K562 (cell line): ENCODE measurements at regions not wholly inside any gene's neighbourhood (a gene's known extent, or its start where the extent isn't known, plus 50 kb on each side); places are given as distances from the start of the nearest gene placed in this dataset.

Experiments
- ATAC-seq: fragments of 200-7000 bp; cut with Tn5 transposase; 3 replicates; pipeline ENCODE4 v1.9.1; 2020; ENCODE audit warnings: moderate library complexity
- BruUV-seq: library from RNA; stranded (reverse); fragments of 400-500 nt; replicated peaks from 2 replicates; lab custom pipeline; 2021; lab: Mats Ljungman, UMichigan
- CTCF ChIA-PET: fragments of 300-600 bp; formaldehyde crosslinking; extraction: SDS; loops from one replicate; lab custom pipeline; 2021; ENCODE audit warnings: low intra/inter-chr PET ratio; lab: Yijun Ruan, JAX
- POLR2A ChIA-PET: fragments of 300-600, 350-650 bp; sonication (Branson Sonifier 250); formaldehyde crosslinking; extraction: SDS; loops from one replicate; lab custom pipeline; 2021; ENCODE audit warnings: antibody characterized with exemption, inconsistent platforms; lab: Yijun Ruan, JAX
- DNase-seq, 4 experiments: peaks; one replicate each; pipeline versions ENCODE4 v3.0.0 to v3.0.0-alpha.2; 2011 to 2018; ENCODE audit warnings: low spot score in 3 of 4, mixed read lengths in 3 of 4; ENCODE audit errors: extremely low read depth in 1 of 4
- FAIRE-seq: peaks from 2 replicates; lab custom pipeline; 2011; peaks lifted over from hg19 to GRCh38; lab: Jason Lieb, UNC
- H2AFZ ChIP-seq: 2 replicates; pipeline ENCODE4 v1.6.0; 2011; ENCODE audit warnings: low read depth, low read length, control low read depth, inconsistent platforms
- H3K27ac ChIP-seq: fragments of 200-600 bp; 3 replicates; pipeline ENCODE4 v1.8.0; 2011; ENCODE audit warnings: low read depth, mild to moderate bottlenecking, control low read depth, inconsistent platforms, low read length, moderate library complexity, mixed read lengths; ENCODE audit errors: extremely low read depth
- H3K27me3 ChIP-seq, 2 experiments: fragments of 300-600 bp in 1 of 2; 2 replicates in 1 of 2; 3 replicates in 1 of 2; pipeline versions ENCODE4 v1.6.0 to v1.8.0; 2011; ENCODE audit warnings: inconsistent platforms in 2 of 2, low read length in 2 of 2, mild to moderate bottlenecking in 1 of 2, mixed read lengths in 1 of 2, moderate library complexity in 1 of 2; ENCODE audit not compliant: control insufficient read depth in 2 of 2, insufficient read depth in 2 of 2
- H3K36me3 ChIP-seq: fragments of 300-600 bp; 3 replicates; pipeline ENCODE4 v1.8.0; 2011; ENCODE audit warnings: mild to moderate bottlenecking, low read length, inconsistent platforms; ENCODE audit not compliant: control insufficient read depth, insufficient read depth
- H3K4me1 ChIP-seq, 2 experiments: fragments of 200-600 bp in 1 of 2; replicated peaks in 1 of 2; 2 replicates in 1 of 2; 3 replicates in 1 of 2; pipeline versions ENCODE4 v1.5.1 to v1.8.0; 2011; ENCODE audit warnings: inconsistent platforms in 2 of 2, low read length in 2 of 2, mild to moderate bottlenecking in 1 of 2, mixed read lengths in 1 of 2, moderate library complexity in 1 of 2; ENCODE audit not compliant: control insufficient read depth in 2 of 2, insufficient read depth in 2 of 2
- H3K4me2 ChIP-seq: 2 replicates; pipeline ENCODE4 v1.6.1; 2011; ENCODE audit warnings: low read length, control low read depth, inconsistent platforms, mixed read lengths; ENCODE audit not compliant: insufficient read depth
- H3K4me3 ChIP-seq: fragments of 200-600 bp; sonication (generic), shearing (Covaris generic); 2 replicates; pipeline ENCODE4 v1.5.1; 2016; ENCODE audit warnings: control low read depth, inconsistent platforms
- H3K79me2 ChIP-seq: fragments of 200-600 bp; 3 replicates; pipeline ENCODE4 v1.8.0; 2011; ENCODE audit warnings: low read length, inconsistent platforms; ENCODE audit not compliant: control insufficient read depth, insufficient read depth
- H3K9ac ChIP-seq, 2 experiments: 2 replicates each; pipeline versions ENCODE4 v1.6.0 to v1.6.1; 2011; ENCODE audit warnings: low read depth in 2 of 2, low read length in 2 of 2, control low read depth in 1 of 2, inconsistent platforms in 1 of 2, mild to moderate bottlenecking in 1 of 2, mixed read lengths in 1 of 2; ENCODE audit not compliant: insufficient read depth in 1 of 2
- H3K9me1 ChIP-seq: one replicate; pipeline ENCODE4 v1.6.0; 2011; ENCODE audit warnings: inconsistent platforms, mild to moderate bottlenecking, low read length, moderate library complexity; ENCODE audit not compliant: control insufficient read depth, insufficient read depth
- H3K9me3 ChIP-seq: replicated peaks from 2 replicates; pipeline ENCODE4 v1.5.1; 2011; ENCODE audit warnings: low read depth, low read length, inconsistent platforms; ENCODE audit not compliant: control insufficient read depth, insufficient read depth
- H4K20me1 ChIP-seq: replicated peaks from 2 replicates; pipeline ENCODE4 v1.6.1; 2011; ENCODE audit warnings: low read length, inconsistent platforms, mixed read lengths; ENCODE audit not compliant: control insufficient read depth, insufficient read depth
- ELK3 ChIP-seq: fragments of 450-650 bp; formaldehyde crosslinking; IDR thresholded peaks from 2 replicates; pipeline ENCODE4 v1.4.0; 2020; ENCODE audit warnings: mild to moderate bottlenecking
- ETV1 ChIP-seq: fragments of 450-650 bp; conservative IDR thresholded peaks from 2 replicates; pipeline ENCODE4 v1.6.1; 2016; ENCODE audit warnings: missing genetic modification characterization, control low read depth, low read depth, missing compliant biosample characterization
- HLTF ChIP-seq: fragments of 450-650 bp; IDR thresholded peaks from 2 replicates; pipeline ENCODE4 v1.6.1; 2016
- PRDM10 ChIP-seq: fragments of 450-650 bp; IDR thresholded peaks from 2 replicates; pipeline ENCODE4 v1.6.1; 2018; ENCODE audit not compliant: partially characterized antibody
- RBM25 ChIP-seq: fragments of 200-400 bp; formaldehyde crosslinking; IDR thresholded peaks from 2 replicates; pipeline ENCODE4 v1.6.1; 2018; ENCODE audit warnings: low read length, low read depth, moderate library complexity; ENCODE audit not compliant: severe bottlenecking
- RFX7 ChIP-seq: fragments of 250-450 bp; sonication (Bioruptor Pico); IDR thresholded peaks from 2 replicates; pipeline ENCODE4 v1.5.1; 2021; ENCODE audit warnings: mild to moderate bottlenecking
- SMAD2 ChIP-seq: fragments of 150-350 bp; IDR thresholded peaks from 2 replicates; pipeline ENCODE4 v1.6.1; 2014; ENCODE audit warnings: low read depth, mild to moderate bottlenecking, low read length
- SMARCE1 ChIP-seq: fragments of 450-650 bp; IDR thresholded peaks from 2 replicates; pipeline ENCODE4 v1.7.1; 2016; ENCODE audit warnings: mild to moderate bottlenecking
- ZNF24 ChIP-seq: fragments of 450-650 bp; IDR thresholded peaks from 2 replicates; pipeline ENCODE4 v1.6.1; 2016
- ZNF780A ChIP-seq: fragments of 250-450 bp; sonication (Bioruptor Pico); IDR thresholded peaks from 2 replicates; pipeline ENCODE4 v1.5.0; 2021; ENCODE audit warnings: mild to moderate bottlenecking
- WGBS: fragments of 100-300 bp; shearing (Covaris generic); methylation state at CpG from one replicate; pipeline ENCODE4 v1.1.6; 2016; ENCODE audit warnings: low coverage, mixed read lengths; ENCODE audit not compliant: insufficient coverage; ENCODE audit errors: missing lambda C conversion rate; 5-methylcytosine and 5-hydroxymethylcytosine counted together
- in situ Hi-C: fragments of 300-500 bp; cut with MboI; formaldehyde crosslinking; loops from 4 replicates; pipeline ENCODE4 v1.15.0; 2018; ENCODE audit warnings: inconsistent platforms, mixed read lengths
- intact Hi-C: fragments of 100-400 bp; cut with micrococcal nuclease; formaldehyde crosslinking; loops from 2 replicates; pipeline ENCODE4 v1.14.2; 2022

- Histone ChIP-seq H3K4me2 (no peak overlapping the region), H3K27ac (no peak overlapping the region), H3K9ac (peak overlapping the region in 1 of 2 experiments; percentile 45; a peak in 1 of 4 replicates), H3K27me3 (no peaks in the 10 kb centered on the region), H4K20me1 (no peaks in the 10 kb centered on the region), H3K36me3 (no peaks in the 10 kb centered on the region), H2AFZ (peak overlapping the region; percentile 59; the same call in 1 of the 2 replicates), H3K4me1 (peaks cover 3 to 4% of the 10 kb centered on the region in 2 experiments; a peak in 3 of 5 replicates), H3K79me2 (no peaks in the 10 kb centered on the region), H3K9me3 (no peaks in the 10 kb centered on the region), H3K9me1 (no peaks in the 10 kb centered on the region), H3K4me3 (no peak overlapping the region)
- in situ Hi-C loops, result no loop called here
- no TSS peak for BruUV-seq
- CTCF ChIA-PET, result no interaction called here
- POLR2A ChIA-PET, result interaction anchor here (0.8 kb wide), 1 partner anchor 12 kb away, joined by 5 read pairs; no protein-coding TSS in a partner anchor
- FAIRE-seq (no peak), DNase-seq (no peak), ATAC-seq (no peak)
- TF ChIP-seq ZNF24, result no peak
- no peak for TF ChIP-seq PRDM10
- no peak for TF ChIP-seq SMAD2
- no peak for TF ChIP-seq HLTF
- no peak for TF ChIP-seq ZNF780A (CRISPR knock-in tag)
- TF ChIP-seq ETV1 (tag), result no peak
- TF ChIP-seq ELK3 (CRISPR knock-in tag), result no peak
- no peak for TF ChIP-seq SMARCE1
- TF ChIP-seq RBM25, result no peak
- no peak for TF ChIP-seq RFX7 (CRISPR knock-in tag)
- 14% methylated on average over 1 of the region's 1 CpG for WGBS
- intact Hi-C loops, result loop anchor here (5.0 to 10.0 kb wide), 5 partner anchors 62 to 733 kb away; partner anchors contain the start of gene FUT8
Measured at GRCh38 chr14:65224799-65225198, 122.5 kb upstream of the MAX start.
